Esophagus squamous epithelium (tissue), 4 donors: ENCODE measurements at regions not wholly inside any gene's neighbourhood (a gene's known extent, or its start where the extent isn't known, plus 50 kb on each side); places are given as distances from the start of the nearest gene placed in this dataset.
A peak's percentile ranks its signal among the peaks of the same experiment; 100 is the strongest.

ENCODE experiments used
- POLR2A ChIP-seq, 4 donors: fragments of 450-650 bp; IDR thresholded peaks; one replicate each; pipeline ENCODE4 v1.6.1; 2017; ENCODE audit warnings: antibody characterized with exemption in 4 of 4, mild to moderate bottlenecking in 4 of 4, moderate library complexity in 3 of 4
- TF ChIP-seq, protein P1 (sequence below), 6 experiments: fragments of 450-650 bp in 4 of 6; fragments of 200-600 bp in 2 of 6; sonication (generic) in 2 of 6; IDR thresholded peaks; one replicate each; pipeline ENCODE4 v1.5.1; 2016 to 2019; ENCODE audit warnings: antibody characterized with exemption in 6 of 6, mild to moderate bottlenecking in 4 of 6, moderate library complexity in 4 of 6

DNA sequence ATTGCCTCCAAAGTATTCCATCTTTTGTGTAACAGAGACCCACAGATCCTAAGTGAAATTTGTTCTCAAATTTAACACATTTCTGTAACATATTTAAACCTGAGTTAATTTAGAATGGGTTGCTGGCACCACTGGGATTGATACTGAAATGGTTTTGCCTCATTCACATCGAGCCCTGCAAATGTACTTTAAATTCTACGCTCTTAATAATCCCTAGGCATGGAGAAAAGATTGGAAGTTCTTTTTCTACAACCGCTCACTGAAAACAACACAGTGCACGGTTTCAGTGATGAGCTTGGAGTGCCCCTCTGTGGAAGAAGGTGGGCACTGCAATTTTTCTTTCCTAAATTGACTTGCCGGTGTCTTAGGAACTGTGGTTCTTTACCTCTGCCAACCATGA, 109.9 kb upstream of the ATP11B start:
- TF ChIP-seq, protein P1, sequence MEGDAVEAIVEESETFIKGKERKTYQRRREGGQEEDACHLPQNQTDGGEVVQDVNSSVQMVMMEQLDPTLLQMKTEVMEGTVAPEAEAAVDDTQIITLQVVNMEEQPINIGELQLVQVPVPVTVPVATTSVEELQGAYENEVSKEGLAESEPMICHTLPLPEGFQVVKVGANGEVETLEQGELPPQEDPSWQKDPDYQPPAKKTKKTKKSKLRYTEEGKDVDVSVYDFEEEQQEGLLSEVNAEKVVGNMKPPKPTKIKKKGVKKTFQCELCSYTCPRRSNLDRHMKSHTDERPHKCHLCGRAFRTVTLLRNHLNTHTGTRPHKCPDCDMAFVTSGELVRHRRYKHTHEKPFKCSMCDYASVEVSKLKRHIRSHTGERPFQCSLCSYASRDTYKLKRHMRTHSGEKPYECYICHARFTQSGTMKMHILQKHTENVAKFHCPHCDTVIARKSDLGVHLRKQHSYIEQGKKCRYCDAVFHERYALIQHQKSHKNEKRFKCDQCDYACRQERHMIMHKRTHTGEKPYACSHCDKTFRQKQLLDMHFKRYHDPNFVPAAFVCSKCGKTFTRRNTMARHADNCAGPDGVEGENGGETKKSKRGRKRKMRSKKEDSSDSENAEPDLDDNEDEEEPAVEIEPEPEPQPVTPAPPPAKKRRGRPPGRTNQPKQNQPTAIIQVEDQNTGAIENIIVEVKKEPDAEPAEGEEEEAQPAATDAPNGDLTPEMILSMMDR (IDR thresholded peaks at IDR 0.05), result peak; percentile 76 to 95 (median 86)
- TF ChIP-seq POLR2A (IDR thresholded peaks at IDR 0.05), result no peak
